ENCODE measurements at regions not wholly inside any gene's neighbourhood (a gene's known extent, or its start where the extent isn't known, plus 50 kb on each side); places are given as distances from the start of the nearest gene placed in this dataset.
A peak's percentile ranks its signal among the peaks of the same experiment; 100 is the strongest.

- DNase-seq, result peak; percentile 36
- TF ChIP-seq CTCF (IDR thresholded peaks at IDR 0.05; ENCODE audit: low read depth, low read length, missing control alignments), result no peak
- in situ Hi-C loops (cut with HindIII; ENCODE audit: low pct_ligation_motif_present, low sequenced_read_pairs), result no loop called here
- Histone ChIP-seq H3K36me3 (replicated peaks) (no peaks in the 10 kb centered on the region), H3K4me3 (ENCODE audit: low read depth, low read length) (no peak overlapping the region), H3K27ac (peak overlapping the region; percentile 87), H3K27me3 (replicated peaks) (no peaks in the 10 kb centered on the region)
These were observed 424.8 kb upstream of the ZEB2 start for GRCh38 chr2:144944546-144945220.

- peak; percentile 53 for DNase-seq
- H3K36me3 ChIP-seq (replicated peaks), result no peaks in the 10 kb centered on the region
- TF ChIP-seq CTCF (IDR thresholded peaks at IDR 0.05; ENCODE audit: low read depth, low read length, missing control alignments), result no peak
- in situ Hi-C loops (cut with HindIII; ENCODE audit: low pct_ligation_motif_present, low sequenced_read_pairs), result no loop called here
- H3K27ac ChIP-seq, result peak overlapping the region; percentile 87
- no peaks in the 10 kb centered on the region for H3K27me3 ChIP-seq (replicated peaks)
- H3K4me3 ChIP-seq (ENCODE audit: low read depth, low read length), result no peak overlapping the region
These were observed 424.1 kb upstream of the ZEB2 start for GRCh38 chr2:144943986-144944385.

GRCh38 chr2:144943293-144943941 lies 423.5 kb upstream of the ZEB2 start:
- in situ Hi-C loops (cut with HindIII; ENCODE audit: low pct_ligation_motif_present, low sequenced_read_pairs), result no loop called here
- no peak for DNase-seq
- Histone ChIP-seq H3K4me3 (ENCODE audit: low read depth, low read length) (no peak overlapping the region), H3K36me3 (replicated peaks) (no peaks in the 10 kb centered on the region), H3K27ac (peak overlapping the region; percentile 87), H3K27me3 (replicated peaks) (no peaks in the 10 kb centered on the region)
- no peak for TF ChIP-seq CTCF (IDR thresholded peaks at IDR 0.05; ENCODE audit: low read depth, low read length, missing control alignments)

- Histone ChIP-seq H3K36me3 (replicated peaks) (no peaks in the 10 kb centered on the region), H3K27ac (peak overlapping the region; percentile 87), H3K27me3 (replicated peaks) (no peaks in the 10 kb centered on the region), H3K4me3 (ENCODE audit: low read depth, low read length) (no peak overlapping the region)
- no peak for TF ChIP-seq CTCF (IDR thresholded peaks at IDR 0.05; ENCODE audit: low read depth, low read length, missing control alignments)
- in situ Hi-C loops (cut with HindIII; ENCODE audit: low pct_ligation_motif_present, low sequenced_read_pairs), result no loop called here
- DNase-seq, result peak; percentile 77
These were observed 422.8 kb upstream of the ZEB2 start for GRCh38 chr2:144942516-144943256.

- in situ Hi-C loops (cut with HindIII; ENCODE audit: low pct_ligation_motif_present, low sequenced_read_pairs), result no loop called here
- no peak overlapping the region for H3K4me3 ChIP-seq (ENCODE audit: low read depth, low read length)
- H3K27ac ChIP-seq, result peak overlapping the region; percentile 87
- H3K36me3 ChIP-seq (replicated peaks), result no peaks in the 10 kb centered on the region
- TF ChIP-seq CTCF (IDR thresholded peaks at IDR 0.05; ENCODE audit: low read depth, low read length, missing control alignments), result no peak
- no peaks in the 10 kb centered on the region for H3K27me3 ChIP-seq (replicated peaks)
- no peak for DNase-seq
These were observed 422.0 kb upstream of the ZEB2 start for GRCh38 chr2:144941743-144942488.
